Ectodermal cell (in vitro differentiated cells): ENCODE measurements at regions not wholly inside any gene's neighbourhood (a gene's known extent, or its start where the extent isn't known, plus 50 kb on each side); places are given as distances from the start of the nearest gene placed in this dataset.

Experiments
- H3K27ac ChIP-seq: 2 replicates; pipeline ENCODE4 v1.7.0; 2013; ENCODE audit warnings: mild to moderate bottlenecking, low read depth, low read length; ENCODE audit not compliant: insufficient read depth, poor library complexity, severe bottlenecking
- H3K27me3 ChIP-seq: 2 replicates; pipeline ENCODE4 v1.7.0; 2013; ENCODE audit warnings: mild to moderate bottlenecking, low read length; ENCODE audit not compliant: insufficient read depth, control insufficient read depth, poor library complexity, severe bottlenecking
- H3K36me3 ChIP-seq: one replicate; pipeline ENCODE4 v1.7.0; 2013; ENCODE audit warnings: low read length; ENCODE audit not compliant: control insufficient read depth, insufficient read depth
- H3K4me1 ChIP-seq: one replicate; pipeline ENCODE4 v1.7.0; 2013; ENCODE audit warnings: low read length; ENCODE audit not compliant: control insufficient read depth, insufficient read depth
- H3K4me3 ChIP-seq: 2 replicates; pipeline ENCODE4 v1.7.0; 2013; ENCODE audit warnings: low read depth, low read length, control low read depth; ENCODE audit not compliant: insufficient read depth
- H3K9me3 ChIP-seq: 2 replicates; pipeline ENCODE4 v1.7.0; 2013; ENCODE audit warnings: mild to moderate bottlenecking, low read length, moderate library complexity; ENCODE audit not compliant: control insufficient read depth
- WGBS, 2 experiments: methylation state at CpG; one replicate each; pipeline ENCODE4 v1.1.7; 2013; ENCODE audit warnings: missing lambda C conversion rate in 2 of 2; 5-methylcytosine and 5-hydroxymethylcytosine counted together

- Histone ChIP-seq H3K9me3 (no peaks in the 10 kb centered on the region), H3K4me3 (no peak overlapping the region), H3K27ac (no peak overlapping the region), H3K4me1 (no peaks in the 10 kb centered on the region), H3K27me3 (no peaks in the 10 kb centered on the region), H3K36me3 (no peaks in the 10 kb centered on the region)
- WGBS, 2 experiments, result 100% methylated on average over 1 of the region's 1 CpG; no CpG with 5 or more reads in 1 of the 2 experiments
Observed at GRCh38 chr14:86052868-86053267, 522.9 kb downstream of the FLRT2 start.

- H3K4me1 ChIP-seq, result no peaks in the 10 kb centered on the region
- H3K4me3 ChIP-seq, result no peak overlapping the region
- no peak overlapping the region for H3K27ac ChIP-seq
- H3K27me3 ChIP-seq, result no peaks in the 10 kb centered on the region
- H3K9me3 ChIP-seq, result no peaks in the 10 kb centered on the region
- WGBS, 2 experiments, result 35 to 79% methylated on average over 2 to 4 of the region's 5 CpGs
- no peaks in the 10 kb centered on the region for H3K36me3 ChIP-seq
Observed at GRCh38 chr14:86050757-86051156, 520.8 kb downstream of the FLRT2 start.

DNA sequence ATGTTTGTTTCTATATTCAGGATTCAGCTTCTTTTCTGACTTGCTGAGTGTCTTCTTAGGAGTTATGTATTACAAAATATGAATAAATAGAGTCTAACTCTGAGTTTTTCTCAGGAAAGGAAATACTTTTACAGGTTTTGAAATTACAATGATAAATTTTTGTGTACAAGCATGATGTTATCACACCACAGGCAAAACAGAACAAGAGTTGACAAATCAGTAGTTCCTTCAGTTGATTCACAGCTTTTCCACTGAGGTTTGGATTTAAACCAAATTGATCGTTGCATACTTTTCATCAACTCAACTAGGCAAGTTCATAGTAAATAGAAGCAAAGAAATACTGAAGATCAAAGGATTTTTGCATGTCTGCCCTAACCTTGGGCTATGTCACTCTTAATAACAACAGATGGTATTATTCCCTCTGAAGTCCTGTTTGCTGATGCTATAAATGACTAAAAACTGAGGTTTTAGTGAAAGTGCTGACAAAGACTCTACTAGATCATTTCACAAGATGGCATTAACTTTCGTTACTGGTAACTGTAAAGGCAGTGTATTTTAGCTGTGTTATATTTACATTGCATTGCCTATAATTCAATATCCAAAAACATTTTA is 520.2 kb downstream of the FLRT2 start:
- H3K4me1 ChIP-seq, result no peaks in the 10 kb centered on the region
- 92 to 100% methylated on average over 1 of the region's 2 CpGs for WGBS, 2 experiments
- no peaks in the 10 kb centered on the region for H3K9me3 ChIP-seq
- no peak overlapping the region for H3K27ac ChIP-seq
- no peaks in the 10 kb centered on the region for H3K36me3 ChIP-seq
- no peak overlapping the region for H3K4me3 ChIP-seq
- no peaks in the 10 kb centered on the region for H3K27me3 ChIP-seq

- Histone ChIP-seq H3K4me1 (no peaks in the 10 kb centered on the region), H3K36me3 (no peaks in the 10 kb centered on the region), H3K4me3 (no peak overlapping the region), H3K9me3 (no peaks in the 10 kb centered on the region), H3K27ac (no peak overlapping the region), H3K27me3 (no peaks in the 10 kb centered on the region)
- WGBS, 2 experiments, result 92 to 100% methylated on average over 1 of the region's 1 CpG
Observed at GRCh38 chr14:86039176-86039575, 509.2 kb downstream of the FLRT2 start.

DNA sequence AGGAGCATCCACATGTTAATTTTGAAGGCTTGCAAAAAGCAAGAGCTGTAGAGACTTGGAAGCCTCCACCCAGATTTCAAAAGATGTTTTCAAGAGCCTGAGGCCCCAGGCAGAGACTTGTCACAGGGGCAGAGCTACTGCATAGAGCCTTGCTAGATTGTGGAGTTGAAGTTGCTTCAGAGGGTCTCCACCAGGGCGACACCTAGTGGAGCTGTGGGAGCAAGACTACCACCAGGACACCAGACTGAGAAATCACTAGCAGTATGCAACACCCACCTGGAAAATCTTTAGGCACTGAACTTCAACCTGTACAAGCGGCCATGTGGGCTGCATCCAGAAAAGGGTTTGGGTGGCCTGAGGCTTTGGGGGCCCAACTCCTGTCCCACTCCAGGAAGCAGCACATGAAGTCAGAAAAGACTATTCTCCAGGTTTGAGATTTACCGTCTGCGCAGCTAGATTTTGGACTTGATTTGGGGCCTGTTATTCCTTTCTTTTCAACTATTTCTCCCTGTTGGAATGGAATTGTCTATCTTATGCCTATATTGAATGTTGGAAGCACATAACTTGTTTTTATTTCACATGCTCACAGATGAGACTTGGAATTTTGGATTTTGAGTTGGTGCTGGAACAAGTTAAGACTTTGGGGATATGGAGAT is 508.6 kb downstream of the FLRT2 start:
- no peaks in the 10 kb centered on the region for H3K4me1 ChIP-seq
- H3K36me3 ChIP-seq, result no peaks in the 10 kb centered on the region
- H3K27ac ChIP-seq, result no peak overlapping the region
- WGBS, 2 experiments, result 29 to 66% methylated on average over 2 to 4 of the region's 4 CpGs
- no peak overlapping the region for H3K4me3 ChIP-seq
- no peaks in the 10 kb centered on the region for H3K9me3 ChIP-seq
- no peaks in the 10 kb centered on the region for H3K27me3 ChIP-seq

DNA sequence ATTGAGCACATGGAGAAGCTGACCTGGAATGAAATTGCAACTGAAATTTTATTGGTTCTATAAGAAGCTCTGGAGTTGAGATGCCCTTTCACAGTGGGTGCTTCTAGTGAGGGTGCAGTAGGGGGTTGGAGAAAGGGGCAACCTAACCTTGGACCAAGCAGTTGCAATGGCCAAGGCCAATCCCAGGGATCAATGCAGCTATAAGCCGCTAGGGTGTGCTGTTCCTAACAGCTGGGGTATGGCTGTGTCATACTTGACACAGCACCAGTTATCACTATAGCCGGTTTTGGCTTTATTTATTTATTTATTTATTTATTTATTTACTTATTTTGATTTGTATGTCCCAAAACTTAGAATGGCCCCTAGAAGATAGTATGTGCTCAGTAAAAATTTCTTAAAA is 505.9 kb downstream of the FLRT2 start:
- Histone ChIP-seq H3K4me1 (no peaks in the 10 kb centered on the region), H3K27me3 (no peaks in the 10 kb centered on the region), H3K27ac (no peak overlapping the region), H3K36me3 (no peaks in the 10 kb centered on the region), H3K9me3 (no peaks in the 10 kb centered on the region), H3K4me3 (no peak overlapping the region)
- WGBS, 2 experiments, result 11 to 23% methylated on average over 1 of the region's 2 CpGs

DNA sequence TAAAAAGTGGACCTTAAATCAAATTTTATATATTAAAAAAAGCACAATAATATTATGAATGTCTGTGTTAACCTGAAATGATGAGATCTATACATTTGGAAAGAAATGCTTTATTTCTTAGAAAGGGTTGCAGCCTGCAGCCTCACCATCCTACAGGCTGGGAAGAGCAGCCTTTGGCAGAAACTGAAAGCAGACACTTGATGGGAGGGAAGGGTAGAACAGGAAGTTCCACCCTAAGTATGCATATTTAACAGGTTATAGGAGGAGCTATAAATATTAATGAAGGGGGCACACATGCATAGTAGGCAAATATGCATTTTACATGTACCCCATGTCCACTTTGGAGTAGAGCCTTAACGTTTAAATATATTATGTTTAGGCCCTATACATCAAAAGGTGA is 498.0 kb downstream of the FLRT2 start:
- 81 to 88% methylated on average over 1 of the region's 1 CpG for WGBS, 2 experiments

GRCh38 chr14:86027144-86027543 is 497.2 kb downstream of the FLRT2 start:
- Histone ChIP-seq H3K9me3 (peaks cover 3% of the 10 kb centered on the region), H3K36me3 (no peaks in the 10 kb centered on the region), H3K27ac (no peak overlapping the region), H3K4me3 (no peak overlapping the region), H3K27me3 (no peaks in the 10 kb centered on the region), H3K4me1 (no peaks in the 10 kb centered on the region)

More for the DNA sequence above, 498.0 kb downstream of the FLRT2 start:
- Histone ChIP-seq H3K27me3 (no peaks in the 10 kb centered on the region), H3K4me3 (no peak overlapping the region), H3K36me3 (no peaks in the 10 kb centered on the region), H3K27ac (no peak overlapping the region), H3K9me3 (peaks cover 3% of the 10 kb centered on the region), H3K4me1 (no peaks in the 10 kb centered on the region)

DNA sequence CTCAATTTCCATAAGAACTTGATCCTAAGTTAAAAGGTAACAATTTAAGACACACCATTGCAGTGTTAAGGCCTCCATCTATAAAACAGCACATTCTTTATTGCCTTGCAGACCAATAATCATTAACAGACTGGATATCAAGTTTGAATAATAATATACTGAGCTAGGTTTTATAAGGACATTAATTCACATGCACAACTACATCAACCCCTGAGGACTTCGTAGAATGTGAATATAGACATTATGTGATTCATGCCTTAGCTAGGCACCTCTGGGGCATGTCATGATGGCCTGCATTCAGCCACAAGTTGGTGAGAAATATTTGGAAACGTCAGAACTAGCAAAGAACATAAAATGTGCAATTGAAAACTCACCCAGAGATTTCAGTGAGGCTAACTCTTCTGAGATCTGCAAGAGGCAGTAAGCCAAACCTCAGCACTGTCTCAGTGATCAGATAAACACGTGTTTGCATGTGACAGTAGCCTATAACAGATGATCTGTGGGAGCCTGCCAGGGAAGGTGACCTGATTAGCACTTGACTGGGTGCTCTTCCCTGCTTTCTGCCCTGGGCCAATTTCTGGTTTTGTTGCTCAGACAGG is 492.2 kb downstream of the FLRT2 start:
- no peak overlapping the region for H3K4me3 ChIP-seq
- no peaks in the 10 kb centered on the region for H3K27me3 ChIP-seq
- no peaks in the 10 kb centered on the region for H3K9me3 ChIP-seq
- no peaks in the 10 kb centered on the region for H3K36me3 ChIP-seq
- WGBS, 2 experiments, result 78 to 83% methylated on average over 2 to 3 of the region's 3 CpGs
- H3K4me1 ChIP-seq, result peaks cover 7% of the 10 kb centered on the region
- no peak overlapping the region for H3K27ac ChIP-seq

DNA sequence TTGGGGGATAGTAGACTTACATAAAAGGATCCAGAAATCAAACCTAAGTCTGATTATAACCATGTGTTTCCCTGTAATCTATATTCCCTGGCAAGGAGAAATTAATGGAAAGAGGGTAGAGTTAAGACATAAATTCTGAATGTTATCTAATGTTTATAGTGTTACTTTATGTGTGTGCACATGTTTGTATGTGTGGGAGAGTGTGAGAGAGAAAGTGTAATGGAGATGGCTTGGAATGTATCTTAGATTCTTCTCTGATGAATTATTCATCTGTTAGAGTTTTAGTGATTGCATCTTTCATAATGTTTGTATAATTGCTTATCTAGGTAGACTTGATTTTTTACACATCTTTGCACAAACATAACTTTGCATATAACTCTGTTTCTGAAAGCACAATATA is 490.9 kb downstream of the FLRT2 start:
- Histone ChIP-seq H3K4me1 (peaks cover 7% of the 10 kb centered on the region), H3K36me3 (no peaks in the 10 kb centered on the region), H3K9me3 (no peaks in the 10 kb centered on the region), H3K27ac (no peak overlapping the region), H3K4me3 (no peak overlapping the region), H3K27me3 (no peaks in the 10 kb centered on the region)
